Endothelial cell of umbilical vein (primary cell): ENCODE measurements at regions not wholly inside any gene's neighbourhood (a gene's known extent, or its start where the extent isn't known, plus 50 kb on each side); places are given as distances from the start of the nearest gene placed in this dataset.

Experiments used
- BruUV-seq: library from RNA; stranded (reverse); fragments of 400-500 nt; replicated peaks from 2 replicates; lab custom pipeline; 2021; lab: Mats Ljungman, UMichigan
- CTCF ChIA-PET: fragments of 300-600, 350-600 bp; sonication (Branson Sonifier 250); formaldehyde crosslinking; loops from one replicate; lab custom pipeline; 2021; ENCODE audit warnings: antibody characterized with exemption, inconsistent platforms; lab: Charles Lee
- POLR2A ChIA-PET: fragments of 300-600, 350-600 bp; sonication (Branson Sonifier 250); formaldehyde crosslinking; loops from one replicate; lab custom pipeline; 2021; ENCODE audit warnings: antibody characterized with exemption, inconsistent platforms; lab: Charles Lee
- DNase-seq: peaks from one replicate; pipeline ENCODE4 v3.0.0-alpha.2; 2011; ENCODE audit warnings: low read depth, low spot score
- FAIRE-seq: peaks from 2 replicates; lab custom pipeline; 2011; peaks lifted over from hg19 to GRCh38; lab: Jason Lieb, UNC
- H2AFZ ChIP-seq: 2 replicates; pipeline ENCODE4 v1.6.0; 2012; ENCODE audit warnings: low read depth, low read length, control low read depth, inconsistent platforms
- H3K27ac ChIP-seq: 2 replicates; pipeline ENCODE4 v1.5.1; 2011; ENCODE audit warnings: low read depth, mild to moderate bottlenecking, control low read depth, low read length, moderate library complexity; ENCODE audit not compliant: insufficient read depth
- H3K27me3 ChIP-seq, 2 experiments: 2 replicates each; pipeline versions ENCODE4 v1.6.0 to v1.6.1; 2011; ENCODE audit warnings: low read length in 2 of 2, mixed read lengths in 1 of 2; ENCODE audit not compliant: control insufficient read depth in 2 of 2, insufficient read depth in 2 of 2
- H3K36me3 ChIP-seq, 2 experiments: 2 replicates in 1 of 2; 3 replicates in 1 of 2; pipeline ENCODE4 v1.5.1; 2011; ENCODE audit warnings: low read length in 2 of 2, mild to moderate bottlenecking in 1 of 2, moderate library complexity in 1 of 2; ENCODE audit not compliant: control insufficient read depth in 2 of 2, insufficient read depth in 2 of 2; ENCODE audit errors: extremely low read depth in 1 of 2
- H3K4me1 ChIP-seq: 3 replicates; pipeline ENCODE4 v1.5.1; 2011; ENCODE audit warnings: mild to moderate bottlenecking, low read length; ENCODE audit not compliant: control insufficient read depth, insufficient read depth; ENCODE audit errors: extremely low read depth
- H3K4me2 ChIP-seq: 2 replicates; pipeline ENCODE4 v1.6.1; 2011; ENCODE audit warnings: low read length, control low read depth, mixed read lengths; ENCODE audit not compliant: insufficient read depth
- H3K4me3 ChIP-seq, 3 experiments: fragments of 200-600 bp in 1 of 3; sonication (generic), shearing (Covaris generic) in 1 of 3; replicated peaks in 1 of 3; 2 replicates each; pipeline ENCODE4 v1.5.1; 2011 to 2016; ENCODE audit warnings: control low read depth in 3 of 3, low read length in 3 of 3, mild to moderate bottlenecking in 2 of 3, inconsistent platforms in 1 of 3, low read depth in 1 of 3, moderate library complexity in 1 of 3; ENCODE audit not compliant: insufficient read depth in 1 of 3
- H3K79me2 ChIP-seq: 2 replicates; pipeline ENCODE4 v1.6.0; 2012; ENCODE audit warnings: low read length, inconsistent platforms; ENCODE audit not compliant: control insufficient read depth, insufficient read depth
- H3K9ac ChIP-seq: replicated peaks from 2 replicates; pipeline ENCODE3; 2011; ENCODE audit warnings: low read length, control low read depth; ENCODE audit not compliant: insufficient read depth; ENCODE audit errors: extremely low read depth
- H3K9me1 ChIP-seq: replicated peaks from 3 replicates; pipeline ENCODE4 v1.6.0; 2011; ENCODE audit warnings: mild to moderate bottlenecking, low read length; ENCODE audit not compliant: control insufficient read depth, insufficient read depth; ENCODE audit errors: extremely low read depth
- H3K9me3 ChIP-seq: replicated peaks from 2 replicates; pipeline ENCODE4 v1.5.1; 2012; ENCODE audit warnings: low read length, inconsistent platforms; ENCODE audit not compliant: control insufficient read depth, insufficient read depth
- H4K20me1 ChIP-seq: replicated peaks from 2 replicates; pipeline ENCODE3; 2011; ENCODE audit warnings: mild to moderate bottlenecking, low read length; ENCODE audit not compliant: control insufficient read depth, insufficient read depth; ENCODE audit errors: extremely low read depth
- CTCF ChIP-seq, 2 donors: IDR thresholded peaks; 1 replicate in 1 of 2; 2 replicates in 1 of 2; pipeline ENCODE4 v1.5.1; 2011; ENCODE audit warnings: low read length in 2 of 2, mild to moderate bottlenecking in 2 of 2, moderate library complexity in 2 of 2, control low read depth in 1 of 2, inconsistent platforms in 1 of 2, low read depth in 1 of 2; ENCODE audit not compliant: insufficient read depth in 1 of 2; ENCODE audit errors: extremely low read depth in 1 of 2
- EZH2 ChIP-seq: IDR thresholded peaks from 2 replicates; pipeline ENCODE4 v1.6.1; 2012; ENCODE audit warnings: borderline replicate concordance, low read depth, mild to moderate bottlenecking, moderate library complexity, low read length, inconsistent platforms; ENCODE audit not compliant: severe bottlenecking
- FOS ChIP-seq: IDR thresholded peaks from 2 replicates; pipeline ENCODE4 v1.6.1; 2011; ENCODE audit warnings: mild to moderate bottlenecking, low read length, moderate library complexity, borderline replicate concordance; ENCODE audit not compliant: insufficient read depth
- GATA2 ChIP-seq: IDR thresholded peaks from 2 replicates; pipeline ENCODE4 v1.7.0; 2011; ENCODE audit warnings: low read depth, mild to moderate bottlenecking, moderate library complexity, mixed read lengths, low read length; ENCODE audit not compliant: insufficient read length, insufficient read depth
- JUN ChIP-seq: IDR thresholded peaks from 2 replicates; pipeline ENCODE4 v1.6.1; 2011; ENCODE audit warnings: borderline replicate concordance, low read depth; ENCODE audit not compliant: insufficient read length, insufficient read depth
- MAX ChIP-seq: IDR thresholded peaks from 2 replicates; pipeline ENCODE4 v1.6.1; 2011; ENCODE audit not compliant: insufficient read depth, insufficient read length
- MYC ChIP-seq: IDR thresholded peaks from one replicate; pipeline ENCODE4 v1.6.1; 2011; ENCODE audit warnings: mild to moderate bottlenecking, low read depth, low read length
- POLR2A ChIP-seq: IDR thresholded peaks from 2 replicates; pipeline ENCODE4 v1.6.1; 2012; ENCODE audit warnings: low read depth, mild to moderate bottlenecking, control low read depth, low read length
- POLR2AphosphoS5 ChIP-seq: IDR thresholded peaks from 2 replicates; pipeline ENCODE4 v1.6.1; 2012; ENCODE audit warnings: low read depth, mild to moderate bottlenecking, control low read depth, low read length, moderate library complexity; ENCODE audit not compliant: insufficient read depth
- dilution Hi-C: fragments of 300-500 bp; cut with MboI; formaldehyde crosslinking; loops from one replicate; pipeline ENCODE4 v1.15.0; 2019; ENCODE audit warnings: low sequenced_read_pairs; ENCODE audit not compliant: extremely low pct_ligation_motif_present
- intact Hi-C: fragments of 100-400 bp; cut with micrococcal nuclease; formaldehyde crosslinking; loops from one replicate; pipeline ENCODE4 v1.10.0; 2022

GRCh38 chr18:10400534-10401307 lies 53.7 kb upstream of the APCDD1 start:
- Histone ChIP-seq H3K79me2 (no peaks in the 10 kb centered on the region), H2AFZ (no peak overlapping the region), H3K9me1 (no peaks in the 10 kb centered on the region), H4K20me1 (no peaks in the 10 kb centered on the region), H3K27ac (no peak overlapping the region), H3K36me3 (no peaks in the 10 kb centered on the region), H3K4me2 (no peak overlapping the region), H3K9me3 (no peaks in the 10 kb centered on the region), H3K27me3 (peaks cover 2% of the 10 kb centered on the region in 2 experiments), H3K9ac (no peak overlapping the region), H3K4me1 (no peaks in the 10 kb centered on the region), H3K4me3 (no peak overlapping the region)
- ChIA-PET CTCF (no interaction called here), POLR2A (interaction anchor here (0.6 kb wide), 1 partner anchor 100 kb away, joined by 7 read pairs; no protein-coding TSS in a partner anchor)
- DNase-seq: no peak
- BruUV-seq: no TSS peak
- FAIRE-seq: no peak
- dilution Hi-C loops: no loop called here
- no peak for TF ChIP-seq CTCF (IDR thresholded peaks at IDR 0.05; ENCODE audit: extremely low read depth in 1 of 2, insufficient read depth in 1 of 2, low read depth in 1 of 2, low read length in 2 of 2)
- no peak for TF ChIP-seq MAX
- TF ChIP-seq FOS: no peak
- no peak for TF ChIP-seq MYC
- TF ChIP-seq JUN: no peak
- no peak for TF ChIP-seq POLR2A
- TF ChIP-seq GATA2: no peak
- no peak for TF ChIP-seq EZH2
- TF ChIP-seq POLR2AphosphoS5: no peak
- intact Hi-C loops: no loop called here
